ENCODE measurements at regions not wholly inside any gene's neighbourhood (a gene's known extent, or its start where the extent isn't known, plus 50 kb on each side); places are given as distances from the start of the nearest gene placed in this dataset.

DNA sequence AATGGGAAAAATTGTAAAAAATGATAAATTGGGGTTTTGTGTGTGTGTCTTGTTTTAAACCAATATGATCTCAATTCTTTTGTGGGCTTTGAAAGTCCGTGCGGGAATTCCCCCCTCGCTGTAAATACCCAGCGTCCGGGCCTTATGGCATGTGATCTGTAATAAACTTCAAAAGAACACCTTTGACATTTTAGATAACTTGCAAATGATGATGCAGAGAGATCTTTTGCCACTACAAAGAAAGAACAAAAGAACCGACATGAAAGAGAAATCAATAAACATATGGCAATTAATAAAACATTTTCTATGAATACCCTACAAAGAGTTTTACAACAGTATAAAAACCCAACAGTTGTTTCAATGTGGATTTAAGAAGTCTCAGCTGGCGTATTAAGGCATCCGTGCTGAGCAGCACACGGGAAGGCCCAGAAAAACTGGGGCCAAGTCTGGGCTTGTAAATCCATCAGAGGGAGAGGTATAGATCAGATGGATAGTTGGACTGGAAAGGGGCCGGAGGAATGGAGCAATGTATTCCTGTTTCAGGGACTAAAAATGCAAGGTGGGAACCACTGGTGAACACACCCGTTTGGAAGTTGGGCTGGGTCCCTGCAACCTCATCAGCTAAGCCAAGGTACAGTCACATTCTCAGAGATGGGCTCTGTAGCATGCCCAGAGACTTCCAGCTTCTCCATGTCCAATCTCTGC, 115.2 kb downstream of the IRX5 start:
- H3K79me2 ChIP-seq (ENCODE audit: control insufficient read depth, low read length) = no peaks in the 10 kb centered on the region
- no peaks in the 10 kb centered on the region for H3K36me3 ChIP-seq (ENCODE audit: control insufficient read depth, low read length)
- no peak for TF ChIP-seq EZH2phosphoT487 (IDR thresholded peaks at IDR 0.05; ENCODE audit: borderline replicate concordance, low read length)
- no peaks in the 10 kb centered on the region for H3K9me3 ChIP-seq (ENCODE audit: control insufficient read depth, insufficient read depth, low read length)
- H3K4me3 ChIP-seq (ENCODE audit: low read length) = no peak overlapping the region
- no peaks in the 10 kb centered on the region for H3F3A ChIP-seq (ENCODE audit: control insufficient read depth, insufficient read depth)
- H4K20me1 ChIP-seq (ENCODE audit: control insufficient read depth, insufficient read depth, low read depth, low read length) = no peaks in the 10 kb centered on the region
- H3K27me3 ChIP-seq (ENCODE audit: control insufficient read depth, low read length) = no peaks in the 10 kb centered on the region
- no peak overlapping the region for H3K4me2 ChIP-seq (ENCODE audit: low read length)
- H3K4me1 ChIP-seq (ENCODE audit: control insufficient read depth, low read length) = no peaks in the 10 kb centered on the region
- no peaks in the 10 kb centered on the region for H3K9me2 ChIP-seq (replicated peaks; ENCODE audit: control insufficient read depth, low read length)
- H3K27ac ChIP-seq (ENCODE audit: low read depth, low read length) = no peak overlapping the region

DNA sequence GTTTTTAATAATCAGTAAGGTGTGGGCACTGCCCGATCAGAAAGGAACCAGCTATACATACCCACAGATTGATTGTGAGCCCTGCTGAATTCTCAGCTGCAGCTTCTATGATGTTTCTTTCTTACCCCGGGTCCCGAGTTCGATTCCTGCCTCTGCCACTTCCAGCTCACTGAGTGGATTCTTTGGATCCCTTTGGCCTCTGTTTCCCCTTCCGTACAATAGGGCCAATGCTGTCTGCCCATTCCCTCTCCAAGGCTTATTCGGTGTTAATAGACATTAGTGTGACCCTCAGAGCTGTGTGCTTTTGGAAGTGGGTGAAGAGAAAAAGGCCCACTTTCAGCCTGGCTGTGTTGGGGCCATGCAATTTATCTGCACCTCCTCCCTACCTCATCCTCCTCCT, 115.8 kb downstream of the IRX5 start:
- Histone ChIP-seq H3K27me3 (ENCODE audit: control insufficient read depth, low read length) (no peaks in the 10 kb centered on the region), H3K4me3 (ENCODE audit: low read length) (no peak overlapping the region), H3K27ac (ENCODE audit: low read depth, low read length) (no peak overlapping the region), H4K20me1 (ENCODE audit: control insufficient read depth, insufficient read depth, low read depth, low read length) (no peaks in the 10 kb centered on the region), H3K9me2 (replicated peaks; ENCODE audit: control insufficient read depth, low read length) (no peaks in the 10 kb centered on the region), H3K9me3 (ENCODE audit: control insufficient read depth, insufficient read depth, low read length) (no peaks in the 10 kb centered on the region), H3K36me3 (ENCODE audit: control insufficient read depth, low read length) (no peaks in the 10 kb centered on the region), H3K4me2 (ENCODE audit: low read length) (no peak overlapping the region), H3K4me1 (ENCODE audit: control insufficient read depth, low read length) (no peaks in the 10 kb centered on the region), H3F3A (ENCODE audit: control insufficient read depth, insufficient read depth) (no peaks in the 10 kb centered on the region), H3K79me2 (ENCODE audit: control insufficient read depth, low read length) (no peaks in the 10 kb centered on the region)
- TF ChIP-seq CTCF (IDR thresholded peaks at IDR 0.05; ENCODE audit: low read depth, low read length, poor library complexity, severe bottlenecking) = no peak
- TF ChIP-seq EZH2phosphoT487 (IDR thresholded peaks at IDR 0.05; ENCODE audit: borderline replicate concordance, low read length) = no peak

DNA sequence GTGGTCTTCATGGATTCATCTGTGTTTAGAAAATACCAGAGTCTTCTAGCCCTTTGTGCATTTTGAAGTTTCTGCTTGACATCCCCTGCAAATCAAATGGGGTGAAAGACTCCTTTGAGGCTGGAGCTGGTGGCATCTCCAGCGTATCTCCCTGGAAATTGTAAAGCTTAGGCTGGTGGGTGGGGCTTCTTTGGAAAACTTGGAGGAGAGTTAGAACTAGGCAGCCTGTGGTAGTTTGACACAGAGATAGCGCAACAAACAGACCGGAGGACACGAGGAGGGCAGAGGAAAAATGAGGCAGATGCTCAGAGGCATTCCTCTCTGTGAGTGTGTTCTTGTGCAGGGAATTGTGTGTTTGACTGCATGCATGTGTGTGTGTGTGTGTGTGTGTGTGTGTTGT, 116.3 kb downstream of the IRX5 start:
- H3K4me3 ChIP-seq (ENCODE audit: low read length) = no peak overlapping the region
- H3F3A ChIP-seq (ENCODE audit: control insufficient read depth, insufficient read depth) = no peaks in the 10 kb centered on the region
- no peaks in the 10 kb centered on the region for H4K20me1 ChIP-seq (ENCODE audit: control insufficient read depth, insufficient read depth, low read depth, low read length)
- H3K27me3 ChIP-seq (ENCODE audit: control insufficient read depth, low read length) = no peaks in the 10 kb centered on the region
- no peak for TF ChIP-seq EZH2phosphoT487 (IDR thresholded peaks at IDR 0.05; ENCODE audit: borderline replicate concordance, low read length)
- no peak for TF ChIP-seq CTCF (IDR thresholded peaks at IDR 0.05; ENCODE audit: low read depth, low read length, poor library complexity, severe bottlenecking)
- H3K4me2 ChIP-seq (ENCODE audit: low read length) = no peak overlapping the region
- H3K27ac ChIP-seq (ENCODE audit: low read depth, low read length) = no peak overlapping the region
- H3K9me3 ChIP-seq (ENCODE audit: control insufficient read depth, insufficient read depth, low read length) = no peaks in the 10 kb centered on the region
- no peaks in the 10 kb centered on the region for H3K79me2 ChIP-seq (ENCODE audit: control insufficient read depth, low read length)
- H3K4me1 ChIP-seq (ENCODE audit: control insufficient read depth, low read length) = no peaks in the 10 kb centered on the region
- H3K9me2 ChIP-seq (replicated peaks; ENCODE audit: control insufficient read depth, low read length) = no peaks in the 10 kb centered on the region
- H3K36me3 ChIP-seq (ENCODE audit: control insufficient read depth, low read length) = no peaks in the 10 kb centered on the region

GRCh38 chr16:55047331-55047730, 116.7 kb downstream of the IRX5 start:
- H3K27me3 ChIP-seq (ENCODE audit: control insufficient read depth, low read length) = no peaks in the 10 kb centered on the region
- TF ChIP-seq CTCF (IDR thresholded peaks at IDR 0.05; ENCODE audit: low read depth, low read length, poor library complexity, severe bottlenecking) (no peak), EZH2phosphoT487 (IDR thresholded peaks at IDR 0.05; ENCODE audit: borderline replicate concordance, low read length) (no peak)
- no peak overlapping the region for H3K4me2 ChIP-seq (ENCODE audit: low read length)
- H4K20me1 ChIP-seq (ENCODE audit: control insufficient read depth, insufficient read depth, low read depth, low read length) = no peaks in the 10 kb centered on the region
- no peak overlapping the region for H3K27ac ChIP-seq (ENCODE audit: low read depth, low read length)
- H3K4me1 ChIP-seq (ENCODE audit: control insufficient read depth, low read length) = no peaks in the 10 kb centered on the region
- H3F3A ChIP-seq (ENCODE audit: control insufficient read depth, insufficient read depth) = no peaks in the 10 kb centered on the region
- no peaks in the 10 kb centered on the region for H3K9me3 ChIP-seq (ENCODE audit: control insufficient read depth, insufficient read depth, low read length)
- H3K36me3 ChIP-seq (ENCODE audit: control insufficient read depth, low read length) = no peaks in the 10 kb centered on the region
- H3K4me3 ChIP-seq (ENCODE audit: low read length) = no peak overlapping the region
- H3K9me2 ChIP-seq (replicated peaks; ENCODE audit: control insufficient read depth, low read length) = no peaks in the 10 kb centered on the region
- no peaks in the 10 kb centered on the region for H3K79me2 ChIP-seq (ENCODE audit: control insufficient read depth, low read length)

All from DOHH2 (cell line).